Retinal pigment epithelial cell (primary cell): ENCODE measurements at regions not wholly inside any gene's neighbourhood (a gene's known extent, or its start where the extent isn't known, plus 50 kb on each side); places are given as distances from the start of the nearest gene placed in this dataset.
"Not testable (repeated sequence)": the region's sequence is repeated elsewhere in the genome, so short reads cannot be mapped to it uniquely, and the experiment has no call there.

Source experiments
- DNase-seq: peaks from one replicate; pipeline ENCODE4 v3.0.0-alpha.2; 2010; ENCODE audit warnings: low read depth
- H3K4me3 ChIP-seq: 2 replicates; pipeline ENCODE4 v1.5.1; 2011; ENCODE audit warnings: mild to moderate bottlenecking, low read length, control low read depth, moderate library complexity
- CTCF ChIP-seq: conservative IDR thresholded peaks from 2 replicates; pipeline ENCODE4 v1.5.1; 2011; ENCODE audit warnings: low read depth, low read length, control low read depth, inconsistent platforms

- DNase-seq = no peak
- H3K4me3 ChIP-seq = no peak overlapping the region
- TF ChIP-seq CTCF = no peak
Observed at GRCh38 chr10:35959252-35959651, 317.2 kb upstream of the FZD8 start.

GRCh38 chr10:35958609-35959008 lies 316.5 kb upstream of the FZD8 start:
- H3K4me3 ChIP-seq, DNase-seq: not testable (repeated sequence)

- DNase-seq = no peak
- H3K4me3 ChIP-seq = no peak overlapping the region
- TF ChIP-seq CTCF = no peak
Observed at GRCh38 chr10:35950701-35951100, 308.6 kb upstream of the FZD8 start.

DNA sequence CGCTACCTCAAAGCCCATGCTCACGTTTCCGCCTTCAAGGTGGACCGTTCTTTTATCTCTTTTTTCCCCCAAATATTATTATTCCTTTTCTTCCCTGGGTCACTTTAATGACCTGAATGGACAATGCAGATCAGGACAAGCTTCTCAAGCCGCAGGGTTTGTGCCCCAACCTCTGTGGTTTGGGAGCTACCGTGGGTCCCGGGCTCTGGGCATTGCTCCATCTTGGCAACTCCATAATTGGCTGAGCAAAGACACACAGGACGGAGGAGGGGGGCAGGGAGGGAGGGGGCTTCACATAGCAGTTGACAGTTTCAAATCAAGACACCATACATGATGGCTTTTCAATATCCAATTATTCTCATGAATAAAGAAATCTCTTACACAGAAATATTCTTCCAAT lies 308.1 kb upstream of the FZD8 start:
- TF ChIP-seq CTCF = no peak
- DNase-seq = no peak
- H3K4me3 ChIP-seq = peak overlapping the region; percentile 25

GRCh38 chr10:35949811-35950211 lies 307.7 kb upstream of the FZD8 start:
- H3K4me3 ChIP-seq = peak overlapping the region; percentile 25
- DNase-seq = peak; percentile 61
- no peak for TF ChIP-seq CTCF

DNA sequence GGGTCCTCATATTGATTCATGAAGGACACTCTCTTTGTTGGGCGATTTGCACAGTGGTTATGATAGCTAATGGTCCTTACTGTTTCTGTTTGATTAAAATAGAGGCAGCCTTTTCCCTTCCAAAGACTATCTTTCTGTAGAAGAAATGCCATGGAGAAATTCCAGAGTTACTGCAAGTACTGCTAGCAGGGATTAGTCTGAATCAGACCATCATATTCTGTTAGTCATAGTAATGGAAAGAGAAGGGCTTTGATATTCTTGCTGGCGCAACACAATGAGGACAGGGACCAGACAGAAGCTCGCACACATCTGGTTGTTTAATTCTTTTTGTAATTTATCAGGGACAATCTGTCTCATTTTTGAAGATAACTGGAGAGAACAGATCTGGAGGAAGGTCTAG lies 304.5 kb upstream of the FZD8 start:
- TF ChIP-seq CTCF = no peak
- DNase-seq = no peak
- H3K4me3 ChIP-seq = no peak overlapping the region

DNA sequence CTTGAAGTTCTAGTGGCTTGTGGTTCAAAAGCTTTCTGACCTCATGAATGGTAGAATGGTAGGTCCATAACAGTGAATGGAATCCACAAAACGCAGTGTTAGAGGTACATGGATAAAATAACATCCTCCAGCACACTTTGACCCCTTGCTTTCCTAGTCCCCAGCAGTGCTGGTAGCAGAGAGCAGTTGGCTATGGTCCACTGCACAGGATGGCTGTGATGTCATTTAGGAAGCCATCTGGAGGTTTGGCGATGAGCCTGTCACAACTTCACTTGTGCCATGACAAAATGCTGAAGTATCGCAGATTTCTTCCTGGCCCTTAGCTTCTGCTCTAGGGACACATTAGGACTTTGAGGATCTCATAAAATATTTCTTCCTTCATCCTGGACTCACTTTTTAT lies 300.0 kb upstream of the FZD8 start:
- DNase-seq = no peak
- no peak for TF ChIP-seq CTCF
- H3K4me3 ChIP-seq = no peak overlapping the region

DNA sequence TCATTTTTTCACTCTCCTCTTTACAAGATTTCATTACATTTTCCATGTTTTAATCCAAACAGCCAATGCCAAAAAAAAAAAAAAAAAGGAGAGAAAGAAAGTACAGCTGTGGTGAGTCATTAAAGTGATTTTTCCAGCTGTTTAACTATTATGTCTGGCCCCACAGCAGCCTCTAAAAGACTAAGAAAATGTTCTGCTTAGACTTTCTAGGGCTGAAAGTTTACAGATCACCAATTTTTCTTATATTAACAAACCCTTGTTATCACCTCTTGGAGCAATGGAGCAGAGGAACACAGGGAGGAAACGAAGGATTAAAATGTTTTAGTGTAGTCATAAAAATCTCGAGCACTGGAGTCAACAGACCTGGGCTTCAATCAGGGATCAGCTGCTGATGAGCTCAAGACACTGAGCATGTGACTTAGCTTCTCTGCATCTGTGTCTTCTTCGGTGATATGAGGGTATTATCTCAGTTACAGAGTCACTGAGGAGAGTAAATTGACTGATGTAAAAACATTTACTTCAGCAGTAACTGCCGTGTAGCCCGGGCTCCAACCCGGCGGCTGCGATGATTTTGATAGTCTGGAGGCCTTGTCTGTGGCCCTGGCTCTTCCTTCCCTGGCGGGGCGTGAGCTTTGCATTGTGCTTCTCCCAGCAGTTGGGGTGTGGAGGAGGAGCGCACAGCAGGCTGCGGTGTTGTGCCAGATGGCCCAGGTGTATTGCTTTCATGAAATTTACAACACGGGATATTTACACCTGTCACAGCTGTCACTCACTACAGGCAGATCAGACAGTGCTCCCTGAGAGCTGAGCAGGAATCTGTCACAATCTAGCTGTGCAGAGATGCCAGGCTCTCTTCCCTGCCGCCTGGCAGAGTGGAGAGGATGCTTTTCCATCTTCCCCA lies 298.3 kb upstream of the FZD8 start:
- no peak overlapping the region for H3K4me3 ChIP-seq
- no peak for TF ChIP-seq CTCF
- DNase-seq = no peak
